Endodermal cell (in vitro differentiated cells): ENCODE measurements at regions not wholly inside any gene's neighbourhood (a gene's known extent, or its start where the extent isn't known, plus 50 kb on each side); places are given as distances from the start of the nearest gene placed in this dataset.

Source experiments
- DNase-seq: peaks from one replicate; pipeline ENCODE4 v3.0.0-alpha.2; 2017
- H3K27ac ChIP-seq: 2 replicates; pipeline ENCODE4 v1.5.1; 2013; ENCODE audit warnings: mild to moderate bottlenecking, low read depth, low read length, moderate library complexity
- H3K27me3 ChIP-seq: 2 replicates; pipeline ENCODE4 v1.6.1; 2013; ENCODE audit warnings: mild to moderate bottlenecking, low read length, moderate library complexity; ENCODE audit not compliant: insufficient read depth, control insufficient read depth, poor library complexity, severe bottlenecking
- H3K36me3 ChIP-seq: 2 replicates; pipeline ENCODE4 v1.7.0; 2013; ENCODE audit warnings: mild to moderate bottlenecking, low read length, moderate library complexity; ENCODE audit not compliant: control insufficient read depth, insufficient read depth
- H3K4me1 ChIP-seq: one replicate; pipeline ENCODE4 v1.7.0; 2013; ENCODE audit warnings: low read length; ENCODE audit not compliant: control insufficient read depth, insufficient read depth
- H3K4me3 ChIP-seq: 2 replicates; pipeline ENCODE4 v1.5.1; 2013; ENCODE audit warnings: mild to moderate bottlenecking, low read length, moderate library complexity
- H3K9ac ChIP-seq: 2 replicates; pipeline ENCODE4 v1.6.1; 2013; ENCODE audit warnings: mild to moderate bottlenecking, low read length, moderate library complexity; ENCODE audit not compliant: poor library complexity, severe bottlenecking; ENCODE audit errors: extremely low read depth
- H3K9me3 ChIP-seq: 2 replicates; pipeline ENCODE4 v1.6.1; 2013; ENCODE audit warnings: mild to moderate bottlenecking, low read length, moderate library complexity; ENCODE audit not compliant: control insufficient read depth
- H3K27ac Mint-ChIP-seq: 2 replicates; pipeline ENCODE4 v1.8.0; 2020; ENCODE audit warnings: mixed read lengths
- H3K27me3 Mint-ChIP-seq: 2 replicates; pipeline ENCODE4 v1.8.0; 2021; ENCODE audit warnings: mild to moderate bottlenecking, mixed read lengths; ENCODE audit not compliant: insufficient read depth
- H3K36me3 Mint-ChIP-seq: 2 replicates; pipeline ENCODE4 v1.8.0; 2020; ENCODE audit warnings: low read depth, mixed read lengths
- H3K4me1 Mint-ChIP-seq: 2 replicates; pipeline ENCODE4 v1.8.0; 2020; ENCODE audit warnings: mixed read lengths
- H3K4me3 Mint-ChIP-seq: 2 replicates; pipeline ENCODE4 v1.8.0; 2020; ENCODE audit warnings: mild to moderate bottlenecking, moderate library complexity, mixed read lengths
- H3K9me3 Mint-ChIP-seq: 2 replicates; pipeline ENCODE4 v1.8.0; 2020; ENCODE audit warnings: mild to moderate bottlenecking, mixed read lengths
- CTCF ChIP-seq: fragments of 200-600 bp; sonication (generic); conservative IDR thresholded peaks from 2 replicates; pipeline ENCODE4 v1.5.0; 2021; ENCODE audit warnings: antibody characterized with exemption, mild to moderate bottlenecking
- WGBS, 2 experiments: methylation state at CpG; one replicate each; pipeline versions ENCODE4 v1.1.5 to v1.1.7; 2013; ENCODE audit warnings: missing lambda C conversion rate in 2 of 2, mixed read lengths in 1 of 2; ENCODE audit not compliant: insufficient coverage in 1 of 2, insufficient read length in 1 of 2; 5-methylcytosine and 5-hydroxymethylcytosine counted together

- 95 to 98% methylated on average over 6 to 18 of the region's 20 CpGs for WGBS, 2 experiments
- Histone ChIP-seq H3K36me3 (no peaks in the 10 kb centered on the region), H3K4me3 (no peak overlapping the region), H3K4me1 (no peaks in the 10 kb centered on the region), H3K27ac (no peak overlapping the region), H3K9me3 (no peaks in the 10 kb centered on the region), H3K27me3 (no peaks in the 10 kb centered on the region), H3K9ac (no peak overlapping the region)
- H3K4me3 Mint-ChIP-seq: no peak overlapping the region
- no peaks in the 10 kb centered on the region for H3K9me3 Mint-ChIP-seq
- H3K4me1 Mint-ChIP-seq: no peaks in the 10 kb centered on the region
- peaks cover 8% of the 10 kb centered on the region for H3K36me3 Mint-ChIP-seq
- H3K27ac Mint-ChIP-seq: peak overlapping the region; percentile 59
- DNase-seq: no peak
- no peak for TF ChIP-seq CTCF
- no peaks in the 10 kb centered on the region for H3K27me3 Mint-ChIP-seq
Observed at GRCh38 chr22:25366876-25367466, 147.5 kb downstream of the CRYBB2 start.

DNA sequence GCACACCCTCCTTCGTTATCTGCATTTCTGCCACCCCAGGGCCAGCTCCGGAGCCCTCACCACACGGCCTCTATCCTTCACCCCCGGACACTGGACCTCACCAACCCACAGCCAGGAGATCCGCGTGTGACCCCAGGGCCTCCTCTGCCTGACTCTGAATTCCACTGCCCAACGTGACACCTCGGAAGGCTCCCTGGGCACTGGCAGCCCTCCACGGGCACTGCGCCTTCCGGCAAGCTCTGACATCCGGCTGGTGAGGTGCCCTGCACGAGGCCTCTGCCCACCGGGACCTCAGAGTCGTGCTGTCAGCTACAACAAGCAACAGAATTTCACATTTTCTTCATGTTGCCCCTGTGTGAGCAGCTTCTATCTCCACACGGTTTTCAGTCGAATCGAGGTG is 148.3 kb downstream of the CRYBB2 start:
- H3K27ac ChIP-seq: no peak overlapping the region
- peak overlapping the region; percentile 55 for H3K27ac Mint-ChIP-seq
- no peak for DNase-seq
- no peaks in the 10 kb centered on the region for H3K27me3 Mint-ChIP-seq
- H3K4me3 Mint-ChIP-seq: no peak overlapping the region
- no peaks in the 10 kb centered on the region for H3K27me3 ChIP-seq
- no peaks in the 10 kb centered on the region for H3K9me3 ChIP-seq
- H3K4me1 Mint-ChIP-seq: no peaks in the 10 kb centered on the region
- no peak overlapping the region for H3K9ac ChIP-seq
- no peaks in the 10 kb centered on the region for H3K9me3 Mint-ChIP-seq
- H3K4me1 ChIP-seq: no peaks in the 10 kb centered on the region
- TF ChIP-seq CTCF: no peak
- 94 to 99% methylated on average over 15 to 18 of the region's 18 CpGs for WGBS, 2 experiments
- H3K4me3 ChIP-seq: no peak overlapping the region
- H3K36me3 Mint-ChIP-seq: peaks cover 11% of the 10 kb centered on the region
- no peaks in the 10 kb centered on the region for H3K36me3 ChIP-seq

GRCh38 chr22:25368271-25368670 is 148.8 kb downstream of the CRYBB2 start:
- DNase-seq: no peak
- H3K9me3 Mint-ChIP-seq: no peaks in the 10 kb centered on the region
- Histone ChIP-seq H3K27ac (no peak overlapping the region), H3K27me3 (no peaks in the 10 kb centered on the region), H3K9me3 (no peaks in the 10 kb centered on the region), H3K36me3 (no peaks in the 10 kb centered on the region), H3K4me1 (no peaks in the 10 kb centered on the region), H3K9ac (no peak overlapping the region), H3K4me3 (no peak overlapping the region)
- H3K27me3 Mint-ChIP-seq: no peaks in the 10 kb centered on the region
- peaks cover 14% of the 10 kb centered on the region for H3K36me3 Mint-ChIP-seq
- H3K27ac Mint-ChIP-seq: peak overlapping the region; percentile 55
- H3K4me1 Mint-ChIP-seq: no peaks in the 10 kb centered on the region
- 75 to 82% methylated on average over 3 to 5 of the region's 5 CpGs for WGBS, 2 experiments
- no peak overlapping the region for H3K4me3 Mint-ChIP-seq
- no peak for TF ChIP-seq CTCF
